GM10266 (cell line): ENCODE measurements at regions not wholly inside any gene's neighbourhood (a gene's known extent, or its start where the extent isn't known, plus 50 kb on each side); places are given as distances from the start of the nearest gene placed in this dataset.
A peak's percentile ranks its signal among the peaks of the same experiment; 100 is the strongest.

Experiments
- DNase-seq: peaks from one replicate; pipeline ENCODE4 v3.0.0; 2012; ENCODE audit errors: extremely low spot score
- CTCF ChIP-seq: IDR thresholded peaks from 2 replicates; pipeline ENCODE4 v1.5.1; 2012; ENCODE audit warnings: mild to moderate bottlenecking, low read depth; ENCODE audit not compliant: control insufficient read depth, insufficient read depth; ENCODE audit errors: missing control alignments

- peak; percentile 10 for DNase-seq
- TF ChIP-seq CTCF = no peak
These were observed 396.6 kb upstream of the DYNLRB2 start for GRCh38 chr16:80144191-80144590.

GRCh38 chr16:80142940-80143339 lies 397.9 kb upstream of the DYNLRB2 start:
- TF ChIP-seq CTCF = no peak
- no peak for DNase-seq

- DNase-seq = no peak
- no peak for TF ChIP-seq CTCF
These were observed 398.5 kb upstream of the DYNLRB2 start for GRCh38 chr16:80142281-80142680.

GRCh38 chr16:80129791-80130190 lies 411.0 kb upstream of the DYNLRB2 start:
- TF ChIP-seq CTCF = no peak
- no peak for DNase-seq

GRCh38 chr16:80125677-80126076 lies 415.1 kb upstream of the DYNLRB2 start:
- no peak for DNase-seq
- no peak for TF ChIP-seq CTCF

GRCh38 chr16:80123189-80123588 lies 417.6 kb upstream of the DYNLRB2 start:
- no peak for DNase-seq
- TF ChIP-seq CTCF = no peak

- DNase-seq = no peak
- no peak for TF ChIP-seq CTCF
These were observed 418.7 kb upstream of the DYNLRB2 start for GRCh38 chr16:80122115-80122514.
